ENCODE measurements at regions not wholly inside any gene's neighbourhood (a gene's known extent, or its start where the extent isn't known, plus 50 kb on each side); places are given as distances from the start of the nearest gene placed in this dataset.

DNA sequence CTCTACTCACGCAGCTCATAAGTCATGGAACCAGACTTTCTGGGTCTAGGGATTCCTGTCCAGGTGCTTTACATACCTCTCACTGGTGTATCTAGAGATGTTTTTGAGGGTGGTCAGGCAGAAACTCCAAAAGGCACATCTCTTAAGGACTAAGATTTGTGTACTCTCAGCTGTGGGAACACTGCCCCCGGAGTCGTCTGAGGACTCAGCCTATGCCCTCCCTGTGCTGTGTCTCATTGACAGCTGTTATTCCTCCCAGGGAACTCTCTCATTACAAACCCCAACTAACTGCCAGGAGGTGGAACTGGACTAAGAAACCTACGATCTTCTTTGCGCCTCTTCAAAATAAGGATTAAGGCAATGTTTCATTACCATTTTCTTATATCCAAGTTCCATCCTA, 293.9 kb upstream of the DLGAP1 start:
- 80% methylated on average over 4 of the region's 5 CpGs for WGBS (ENCODE audit: insufficient coverage)

DNA sequence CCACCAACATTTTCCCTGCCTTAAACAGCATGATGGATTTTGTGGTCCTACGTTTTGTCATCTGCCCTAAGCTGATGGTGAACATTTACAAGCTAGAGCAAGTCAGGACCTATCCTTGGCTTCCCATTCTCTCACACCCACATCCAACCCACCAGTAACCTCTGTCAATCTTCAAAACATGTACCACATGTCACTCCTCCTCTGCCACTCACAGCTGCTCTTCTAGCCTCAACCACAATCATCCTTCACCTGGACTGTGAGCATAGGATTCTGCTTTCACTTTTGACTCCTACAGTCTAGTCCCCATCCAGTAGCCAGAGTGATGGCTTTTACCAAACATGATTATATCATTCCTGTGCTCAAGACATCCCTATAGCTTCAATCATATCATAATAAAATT, 279.8 kb upstream of the DLGAP1 start:
- Mint-ChIP-seq H3K4me1 (no peaks in the 10 kb centered on the region), H3K4me3 (no peak overlapping the region), H3K27ac (no peak overlapping the region), H3K9me3 (ENCODE audit: insufficient read depth) (peaks cover 3% of the 10 kb centered on the region), H3K27me3 (no peaks in the 10 kb centered on the region)
- Histone ChIP-seq H4K20me1 (ENCODE audit: control insufficient read depth, insufficient read depth, low read length, poor library complexity, severe bottlenecking) (no peaks in the 10 kb centered on the region), H3K9ac (ENCODE audit: low read length) (no peak overlapping the region), H3K4me1 (ENCODE audit: control insufficient read depth in 2 of 2, insufficient read depth in 2 of 2, low read length in 2 of 2) (no peaks in the 10 kb centered on the region), H3K9me3 (ENCODE audit: control extremely low read depth in 1 of 3, control insufficient read depth in 2 of 3, insufficient read depth in 1 of 3, low read length in 2 of 3) (no peaks in the 10 kb centered on the region), H3K27ac (ENCODE audit: low read length in 2 of 2) (no peak overlapping the region), H3K4me2 (replicated peaks; ENCODE audit: low read depth, low read length, poor library complexity, severe bottlenecking) (no peak overlapping the region), H3K36me3 (replicated peaks in 1 of 2; ENCODE audit: control extremely low read depth in 1 of 2, control insufficient read depth in 1 of 2, extremely low read depth in 1 of 2, insufficient read depth in 2 of 2, low read length in 1 of 2) (no peaks in the 10 kb centered on the region), H3K27me3 (replicated peaks in 1 of 4; ENCODE audit: control extremely low read depth in 1 of 4, control insufficient read depth in 3 of 4, insufficient read depth in 4 of 4, low read length in 3 of 4) (no peaks in the 10 kb centered on the region), H2AFZ (ENCODE audit: insufficient read depth, low read depth, low read length, poor library complexity, severe bottlenecking) (no peak overlapping the region), H3K79me2 (ENCODE audit: control insufficient read depth, insufficient read depth, low read length) (no peaks in the 10 kb centered on the region), H3K4me3 (ENCODE audit: control extremely low read depth in 1 of 5, extremely low read depth in 1 of 5, insufficient read depth in 1 of 5, low read depth in 2 of 5, low read length in 4 of 5) (no peak overlapping the region)
- CTCF ChIA-PET: no interaction called here
- POLR2A ChIA-PET: no interaction called here
- DNase-seq (no peak), ATAC-seq (ENCODE audit: low read depth) (no peak)
- intact Hi-C loops (cut with micrococcal nuclease): no loop called here
- TF ChIP-seq, protein P1, sequence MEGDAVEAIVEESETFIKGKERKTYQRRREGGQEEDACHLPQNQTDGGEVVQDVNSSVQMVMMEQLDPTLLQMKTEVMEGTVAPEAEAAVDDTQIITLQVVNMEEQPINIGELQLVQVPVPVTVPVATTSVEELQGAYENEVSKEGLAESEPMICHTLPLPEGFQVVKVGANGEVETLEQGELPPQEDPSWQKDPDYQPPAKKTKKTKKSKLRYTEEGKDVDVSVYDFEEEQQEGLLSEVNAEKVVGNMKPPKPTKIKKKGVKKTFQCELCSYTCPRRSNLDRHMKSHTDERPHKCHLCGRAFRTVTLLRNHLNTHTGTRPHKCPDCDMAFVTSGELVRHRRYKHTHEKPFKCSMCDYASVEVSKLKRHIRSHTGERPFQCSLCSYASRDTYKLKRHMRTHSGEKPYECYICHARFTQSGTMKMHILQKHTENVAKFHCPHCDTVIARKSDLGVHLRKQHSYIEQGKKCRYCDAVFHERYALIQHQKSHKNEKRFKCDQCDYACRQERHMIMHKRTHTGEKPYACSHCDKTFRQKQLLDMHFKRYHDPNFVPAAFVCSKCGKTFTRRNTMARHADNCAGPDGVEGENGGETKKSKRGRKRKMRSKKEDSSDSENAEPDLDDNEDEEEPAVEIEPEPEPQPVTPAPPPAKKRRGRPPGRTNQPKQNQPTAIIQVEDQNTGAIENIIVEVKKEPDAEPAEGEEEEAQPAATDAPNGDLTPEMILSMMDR (IDR thresholded peaks at IDR 0.05): no peak
- no peak for TF ChIP-seq EZH2 (IDR thresholded peaks at IDR 0.05; ENCODE audit: borderline replicate concordance, insufficient read depth, low read depth, low read length, poor library complexity, severe bottlenecking)
- 90% methylated on average over 1 of the region's 1 CpG for WGBS (ENCODE audit: insufficient coverage)

More for the DNA sequence above, 293.9 kb upstream of the DLGAP1 start:
- H3K79me2 ChIP-seq (ENCODE audit: control insufficient read depth, insufficient read depth, low read length): no peaks in the 10 kb centered on the region
- Mint-ChIP-seq H3K27me3 (no peaks in the 10 kb centered on the region), H3K4me3 (no peak overlapping the region), H3K9me3 (ENCODE audit: insufficient read depth) (no peaks in the 10 kb centered on the region), H3K27ac (no peak overlapping the region), H3K4me1 (no peaks in the 10 kb centered on the region)
- H3K4me2 ChIP-seq (replicated peaks; ENCODE audit: low read depth, low read length, poor library complexity, severe bottlenecking): no peak overlapping the region
- H3K4me1 ChIP-seq (ENCODE audit: control insufficient read depth in 2 of 2, insufficient read depth in 2 of 2, low read length in 2 of 2): no peaks in the 10 kb centered on the region
- ChIA-PET POLR2A (no interaction called here), CTCF (no interaction called here)
- H3K9ac ChIP-seq (ENCODE audit: low read length): no peak overlapping the region
- H2AFZ ChIP-seq (ENCODE audit: insufficient read depth, low read depth, low read length, poor library complexity, severe bottlenecking): no peak overlapping the region
- H3K27ac ChIP-seq (ENCODE audit: low read length in 2 of 2): no peak overlapping the region
- no peak for ATAC-seq (ENCODE audit: low read depth)
- DNase-seq: no peak
- no peaks in the 10 kb centered on the region for H3K36me3 ChIP-seq (replicated peaks in 1 of 2; ENCODE audit: control extremely low read depth in 1 of 2, control insufficient read depth in 1 of 2, extremely low read depth in 1 of 2, insufficient read depth in 2 of 2, low read length in 1 of 2)
- no peak for TF ChIP-seq EZH2 (IDR thresholded peaks at IDR 0.05; ENCODE audit: borderline replicate concordance, insufficient read depth, low read depth, low read length, poor library complexity, severe bottlenecking)
- TF ChIP-seq, protein P1 (IDR thresholded peaks at IDR 0.05): no peak
- H3K27me3 ChIP-seq (replicated peaks in 1 of 4; ENCODE audit: control extremely low read depth in 1 of 4, control insufficient read depth in 3 of 4, insufficient read depth in 4 of 4, low read length in 3 of 4): no peaks in the 10 kb centered on the region
- H3K4me3 ChIP-seq (ENCODE audit: control extremely low read depth in 1 of 5, extremely low read depth in 1 of 5, insufficient read depth in 1 of 5, low read depth in 2 of 5, low read length in 4 of 5): no peak overlapping the region
- intact Hi-C loops (cut with micrococcal nuclease): no loop called here
- no peaks in the 10 kb centered on the region for H4K20me1 ChIP-seq (ENCODE audit: control insufficient read depth, insufficient read depth, low read length, poor library complexity, severe bottlenecking)
- H3K9me3 ChIP-seq (ENCODE audit: control extremely low read depth in 1 of 3, control insufficient read depth in 2 of 3, insufficient read depth in 1 of 3, low read length in 2 of 3): peaks cover 0 to 3% (median 2%) of the 10 kb centered on the region in 3 donors

All from B cell (primary cell).